Sigmoid colon (tissue), 4 donors: ENCODE measurements at regions not wholly inside any gene's neighbourhood (a gene's known extent, or its start where the extent isn't known, plus 50 kb on each side); places are given as distances from the start of the nearest gene placed in this dataset.

ENCODE experiments used
- CTCF ChIP-seq, 4 experiments: fragments of 450-650 bp in 3 of 4; fragments of 200-600 bp in 1 of 4; IDR thresholded peaks; one replicate each; pipeline ENCODE4 v1.5.1; 2016 to 2019; ENCODE audit warnings: antibody characterized with exemption in 4 of 4, mild to moderate bottlenecking in 3 of 4, moderate library complexity in 2 of 4
- POLR2AphosphoS5 ChIP-seq, 4 donors: sonication (generic); formaldehyde crosslinking; IDR thresholded peaks; one replicate each; pipeline ENCODE4 v1.6.1; 2017; ENCODE audit warnings: antibody characterized with exemption in 4 of 4

- TF ChIP-seq POLR2AphosphoS5 (IDR thresholded peaks at IDR 0.05) = no peak
- TF ChIP-seq CTCF (IDR thresholded peaks at IDR 0.05) = no peak
Observed at GRCh38 chr21:28791595-28792282, 200.9 kb downstream of the LTN1 start.
